HCT116 (cell line): ENCODE measurements at regions not wholly inside any gene's neighbourhood (a gene's known extent, or its start where the extent isn't known, plus 50 kb on each side); places are given as distances from the start of the nearest gene placed in this dataset.

Experiments used
- ATAC-seq: fragments of 200-7000 bp; cut with Tn5 transposase; 2 replicates; pipeline ENCODE4 v1.9.1; 2020; ENCODE audit warnings: mild to moderate bottlenecking, moderate library complexity
- BruUV-seq: library from RNA; stranded (reverse); fragments of 400-500 nt; replicated peaks from 2 replicates; lab custom pipeline; 2021; lab: Mats Ljungman, UMichigan
- CTCF ChIA-PET: fragments of 300-600 bp; sonication (Branson Sonifier 250); formaldehyde crosslinking; loops from one replicate; lab custom pipeline; 2021; ENCODE audit warnings: antibody characterized with exemption; lab: Charles Lee
- POLR2A ChIA-PET: fragments of 300-600, 350-600 bp; sonication (Branson Sonifier 250); formaldehyde crosslinking; loops from one replicate; lab custom pipeline; 2021; ENCODE audit warnings: antibody characterized with exemption; lab: Charles Lee
- RAD21 ChIA-PET, 2 experiments: fragments of 300-600 bp; sonication (Branson Sonifier 250); formaldehyde crosslinking; loops; one replicate each; lab custom pipeline; 2023; ENCODE audit warnings: low total read pairs in 2 of 2; ENCODE audit not compliant: uncharacterized antibody in 2 of 2, unreplicated experiment in 2 of 2, low non-redundant PET in 1 of 2; lab: Charles Lee
- DNase-seq: peaks from one replicate; pipeline ENCODE4 v3.0.0-alpha.2; 2010; ENCODE audit warnings: low read depth, low spot score
- H2AFZ ChIP-seq: fragments of 200-600 bp; shearing (Covaris generic), sonication (generic); 2 replicates; pipeline ENCODE4 v1.6.1; 2017; ENCODE audit warnings: low read depth, mixed run types, mixed read lengths, antibody characterized with exemption, low read length; ENCODE audit not compliant: poor library complexity, severe bottlenecking
- H3K27ac ChIP-seq: 2 replicates; pipeline ENCODE4 v1.5.1; 2012; ENCODE audit warnings: low read depth, low read length
- H3K27me3 ChIP-seq: fragments of 200-600 bp; sonication (generic); 2 replicates; pipeline ENCODE4 v1.6.1; 2016; ENCODE audit warnings: mixed run types, low read length, mixed read lengths; ENCODE audit not compliant: insufficient read depth
- H3K36me3 ChIP-seq, 2 experiments: fragments of 200-500 bp in 1 of 2; fragments of 200-600 bp in 1 of 2; sonication (Bioruptor generic) in 1 of 2; sonication (generic) in 1 of 2; 2 replicates each; pipeline versions ENCODE4 v1.5.1 to v1.6.1; 2014 to 2016; ENCODE audit warnings: low read length in 2 of 2, inconsistent platforms in 1 of 2, mixed read lengths in 1 of 2, mixed run types in 1 of 2; ENCODE audit not compliant: insufficient read depth in 2 of 2, control insufficient read depth in 1 of 2
- H3K4me1 ChIP-seq, 2 experiments: fragments of 200-600 bp in 1 of 2; sonication (generic) in 1 of 2; 2 replicates each; pipeline versions ENCODE4 v1.5.1 to v1.6.1; 2012 to 2017; ENCODE audit warnings: low read length in 2 of 2, inconsistent platforms in 1 of 2, mild to moderate bottlenecking in 1 of 2, mixed read lengths in 1 of 2, mixed run types in 1 of 2, moderate library complexity in 1 of 2; ENCODE audit not compliant: insufficient read depth in 2 of 2, control insufficient read depth in 1 of 2
- H3K4me2 ChIP-seq: fragments of 200-600 bp; sonication (generic); 2 replicates; pipeline ENCODE4 v1.6.1; 2017; ENCODE audit warnings: mixed run types, low read length, mixed read lengths
- H3K4me3 ChIP-seq, 2 experiments: fragments of 200-600 bp in 1 of 2; sonication (generic) in 1 of 2; replicated peaks in 1 of 2; 2 replicates each; pipeline ENCODE4 v1.5.1; 2011 to 2016; ENCODE audit warnings: low read length in 2 of 2, control low read depth in 1 of 2, low read depth in 1 of 2, mild to moderate bottlenecking in 1 of 2, mixed read lengths in 1 of 2, mixed run types in 1 of 2
- H3K79me2 ChIP-seq: fragments of 200-600 bp; sonication (generic); 2 replicates; pipeline ENCODE4 v1.6.1; 2017; ENCODE audit warnings: mild to moderate bottlenecking, mixed run types, low read length, moderate library complexity, mixed read lengths; ENCODE audit not compliant: insufficient read depth
- H3K9ac ChIP-seq: fragments of 200-600 bp; sonication (generic); 2 replicates; pipeline ENCODE4 v1.6.1; 2016; ENCODE audit warnings: low read length, mixed read lengths
- H3K9me2 ChIP-seq: fragments of 200-600 bp; sonication (generic), shearing (Covaris generic); 2 replicates; pipeline ENCODE4 v1.6.1; 2017; ENCODE audit warnings: mixed run types, mild to moderate bottlenecking, moderate library complexity; ENCODE audit not compliant: insufficient read depth
- H3K9me3 ChIP-seq, 2 experiments: fragments of 200-500 bp in 1 of 2; fragments of 200-600 bp in 1 of 2; sonication (Bioruptor generic) in 1 of 2; sonication (generic) in 1 of 2; 2 replicates each; pipeline ENCODE4 v1.6.1; 2014 to 2017; ENCODE audit warnings: low read length in 2 of 2, mixed read lengths in 2 of 2, inconsistent platforms in 1 of 2, low read depth in 1 of 2, mild to moderate bottlenecking in 1 of 2, mixed run types in 1 of 2, moderate library complexity in 1 of 2; ENCODE audit not compliant: control insufficient read depth in 1 of 2, insufficient read depth in 1 of 2
- H4K20me1 ChIP-seq: fragments of 200-600 bp; sonication (generic), shearing (Covaris generic); 2 replicates; pipeline ENCODE4 v1.6.1; 2017; ENCODE audit warnings: mixed run types, mild to moderate bottlenecking, moderate library complexity; ENCODE audit not compliant: insufficient read depth
- CBX3 ChIP-seq: IDR thresholded peaks from 2 replicates; pipeline ENCODE4 v1.6.1; 2012; ENCODE audit warnings: low read depth
- CTCF ChIP-seq, 3 experiments: fragments of 200-600 bp in 1 of 3; sonication (generic) in 1 of 3; IDR thresholded peaks in 2 of 3; conservative IDR thresholded peaks in 1 of 3; 2 replicates each; pipeline ENCODE4 v1.5.1; 2012 to 2017; ENCODE audit warnings: low read depth in 2 of 3, low read length in 2 of 3, antibody characterized with exemption in 1 of 3, borderline replicate concordance in 1 of 3, control low read depth in 1 of 3, mild to moderate bottlenecking in 1 of 3, mixed read lengths in 1 of 3, mixed run types in 1 of 3, moderate library complexity in 1 of 3; ENCODE audit not compliant: insufficient read depth in 1 of 3
- EZH2 ChIP-seq: fragments of 200-600 bp; sonication (generic); IDR thresholded peaks from 2 replicates; pipeline ENCODE4 v1.6.1; 2017; ENCODE audit warnings: antibody characterized with exemption, mixed run types
- POLR2A ChIP-seq: IDR thresholded peaks from 2 replicates; pipeline ENCODE4 v1.7.0; 2011; ENCODE audit warnings: borderline replicate concordance; ENCODE audit not compliant: insufficient read depth, insufficient read length; ENCODE audit errors: extremely low read depth
- RAD21 ChIP-seq: IDR thresholded peaks from 2 replicates; pipeline ENCODE4 v1.6.1; 2012; ENCODE audit warnings: low read depth, mild to moderate bottlenecking
- SIN3A ChIP-seq: IDR thresholded peaks from 2 replicates; pipeline ENCODE4 v1.6.1; 2012; ENCODE audit warnings: low read depth
- SP1 ChIP-seq: IDR thresholded peaks from 2 replicates; pipeline ENCODE4 v1.6.1; 2012; ENCODE audit warnings: low read depth
- TCF7L2 ChIP-seq: IDR thresholded peaks from 2 replicates; pipeline ENCODE4 v1.7.0; 2011; ENCODE audit warnings: borderline replicate concordance, inconsistent platforms; ENCODE audit not compliant: insufficient read depth, insufficient read length; ENCODE audit errors: extremely low read depth
- intact Hi-C: fragments of 100-400 bp; cut with micrococcal nuclease; formaldehyde crosslinking; loops from 2 replicates; pipeline ENCODE4 v1.10.0; 2022
- TF ChIP-seq, protein P1 (sequence below): IDR thresholded peaks from 2 replicates; pipeline ENCODE4 v1.6.1; 2012; ENCODE audit warnings: low read depth
- TF ChIP-seq, protein P2 (sequence below): IDR thresholded peaks from 2 replicates; pipeline ENCODE4 v1.6.1; 2012

- TF ChIP-seq TCF7L2, result no peak
- TF ChIP-seq CTCF (IDR thresholded peaks at IDR 0.05 in 2 of 3, conservative IDR thresholded peaks at IDR 0.05 in 1 of 3; ENCODE audit: borderline replicate concordance in 1 of 3, insufficient read depth in 1 of 3, low read depth in 2 of 3, low read length in 2 of 3), result no peak
- TF ChIP-seq, protein P1, sequence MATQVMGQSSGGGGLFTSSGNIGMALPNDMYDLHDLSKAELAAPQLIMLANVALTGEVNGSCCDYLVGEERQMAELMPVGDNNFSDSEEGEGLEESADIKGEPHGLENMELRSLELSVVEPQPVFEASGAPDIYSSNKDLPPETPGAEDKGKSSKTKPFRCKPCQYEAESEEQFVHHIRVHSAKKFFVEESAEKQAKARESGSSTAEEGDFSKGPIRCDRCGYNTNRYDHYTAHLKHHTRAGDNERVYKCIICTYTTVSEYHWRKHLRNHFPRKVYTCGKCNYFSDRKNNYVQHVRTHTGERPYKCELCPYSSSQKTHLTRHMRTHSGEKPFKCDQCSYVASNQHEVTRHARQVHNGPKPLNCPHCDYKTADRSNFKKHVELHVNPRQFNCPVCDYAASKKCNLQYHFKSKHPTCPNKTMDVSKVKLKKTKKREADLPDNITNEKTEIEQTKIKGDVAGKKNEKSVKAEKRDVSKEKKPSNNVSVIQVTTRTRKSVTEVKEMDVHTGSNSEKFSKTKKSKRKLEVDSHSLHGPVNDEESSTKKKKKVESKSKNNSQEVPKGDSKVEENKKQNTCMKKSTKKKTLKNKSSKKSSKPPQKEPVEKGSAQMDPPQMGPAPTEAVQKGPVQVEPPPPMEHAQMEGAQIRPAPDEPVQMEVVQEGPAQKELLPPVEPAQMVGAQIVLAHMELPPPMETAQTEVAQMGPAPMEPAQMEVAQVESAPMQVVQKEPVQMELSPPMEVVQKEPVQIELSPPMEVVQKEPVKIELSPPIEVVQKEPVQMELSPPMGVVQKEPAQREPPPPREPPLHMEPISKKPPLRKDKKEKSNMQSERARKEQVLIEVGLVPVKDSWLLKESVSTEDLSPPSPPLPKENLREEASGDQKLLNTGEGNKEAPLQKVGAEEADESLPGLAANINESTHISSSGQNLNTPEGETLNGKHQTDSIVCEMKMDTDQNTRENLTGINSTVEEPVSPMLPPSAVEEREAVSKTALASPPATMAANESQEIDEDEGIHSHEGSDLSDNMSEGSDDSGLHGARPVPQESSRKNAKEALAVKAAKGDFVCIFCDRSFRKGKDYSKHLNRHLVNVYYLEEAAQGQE, result no peak
- TF ChIP-seq CBX3, result no peak
- TF ChIP-seq SP1, result no peak
- no peak for TF ChIP-seq SIN3A
- no peak for TF ChIP-seq RAD21
- no peak for TF ChIP-seq EZH2
- TF ChIP-seq, protein P2, sequence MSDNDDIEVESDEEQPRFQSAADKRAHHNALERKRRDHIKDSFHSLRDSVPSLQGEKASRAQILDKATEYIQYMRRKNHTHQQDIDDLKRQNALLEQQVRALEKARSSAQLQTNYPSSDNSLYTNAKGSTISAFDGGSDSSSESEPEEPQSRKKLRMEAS, result no peak
- TF ChIP-seq POLR2A, result no peak
- Histone ChIP-seq H3K4me2 (no peak overlapping the region), H3K27me3 (no peaks in the 10 kb centered on the region), H2AFZ (no peak overlapping the region), H3K4me3 (no peak overlapping the region), H3K79me2 (no peaks in the 10 kb centered on the region), H4K20me1 (no peaks in the 10 kb centered on the region; the same call in 1 of the 2 replicates), H3K9ac (no peak overlapping the region), H3K9me2 (no peaks in the 10 kb centered on the region), H3K4me1 (no peaks in the 10 kb centered on the region), H3K9me3 (no peaks in the 10 kb centered on the region), H3K27ac (no peak overlapping the region), H3K36me3 (no peaks in the 10 kb centered on the region)
- no peak for DNase-seq
- CTCF ChIA-PET, result interaction anchor here (0.7 to 2.3 kb wide), 6 partner anchors 102 to 910 kb away, joined by 3 to 10 read pairs (median 4); no protein-coding TSS in a partner anchor
- no peak for ATAC-seq
- intact Hi-C loops, result no loop called here
- POLR2A ChIA-PET, result no interaction called here
- BruUV-seq, result no TSS peak
- RAD21 ChIA-PET, result no interaction called here
Measured at GRCh38 chr14:66072190-66073084, 413.7 kb upstream of the CCDC196 start.
